Vagina (tissue), 2 donors: ENCODE measurements at regions not wholly inside any gene's neighbourhood (a gene's known extent, or its start where the extent isn't known, plus 50 kb on each side); places are given as distances from the start of the nearest gene placed in this dataset.

Experiments used
- DNase-seq, 2 donors: peaks; one replicate each; pipeline ENCODE4 v3.0.0-alpha.2; 2017; ENCODE audit errors: extremely low spot score in 2 of 2
- H3K27ac ChIP-seq: fragments of 200-600 bp; sonication (generic); one replicate; pipeline ENCODE4 v1.5.1; 2019
- H3K27me3 ChIP-seq: fragments of 200-600 bp; sonication (generic); one replicate; pipeline ENCODE4 v1.5.1; 2019
- H3K36me3 ChIP-seq, 2 donors: fragments of 200-600 bp; sonication (generic); one replicate each; pipeline ENCODE4 v1.5.1; 2017 to 2019
- H3K4me1 ChIP-seq: fragments of 200-600 bp; sonication (generic); one replicate; pipeline ENCODE4 v1.5.1; 2019
- H3K4me3 ChIP-seq, 2 donors: fragments of 200-600 bp; sonication (generic); 1 replicate in 1 of 2; 2 replicates in 1 of 2; pipeline ENCODE4 v1.5.1; 2016 to 2019
- H3K9me3 ChIP-seq: fragments of 200-600 bp; sonication (generic); one replicate; pipeline ENCODE4 v1.5.1; 2019
- POLR2A ChIP-seq, 2 donors: fragments of 450-650 bp; IDR thresholded peaks; one replicate each; pipeline ENCODE4 v1.6.1; 2017; ENCODE audit warnings: antibody characterized with exemption in 2 of 2, mild to moderate bottlenecking in 2 of 2, moderate library complexity in 2 of 2
- POLR2AphosphoS5 ChIP-seq, 2 donors: sonication (generic); formaldehyde crosslinking; IDR thresholded peaks; one replicate each; pipeline ENCODE4 v1.9.0; 2017; ENCODE audit warnings: antibody characterized with exemption in 2 of 2, mild to moderate bottlenecking in 2 of 2, low read depth in 1 of 2; ENCODE audit not compliant: insufficient read depth in 1 of 2
- intact Hi-C: fragments of 100-400 bp; cut with DNase I; formaldehyde crosslinking; loops from one replicate; pipeline ENCODE4 v1.15.1; 2023
- TF ChIP-seq, protein P1 (sequence below), 3 experiments: fragments of 450-650 bp in 2 of 3; fragments of 200-600 bp in 1 of 3; sonication (generic) in 1 of 3; IDR thresholded peaks; one replicate each; pipeline ENCODE4 v1.5.1; 2017 to 2019; ENCODE audit warnings: antibody characterized with exemption in 3 of 3, mild to moderate bottlenecking in 2 of 3, moderate library complexity in 2 of 3

- Histone ChIP-seq H3K4me1 (peaks cover 7% of the 10 kb centered on the region), H3K27ac (no peak overlapping the region), H3K36me3 (no peaks in the 10 kb centered on the region), H3K9me3 (no peaks in the 10 kb centered on the region), H3K4me3 (no peak overlapping the region), H3K27me3 (no peaks in the 10 kb centered on the region)
- peak in 1 of 2 donors; percentile 85 for DNase-seq
- intact Hi-C loops = no loop called here
- TF ChIP-seq POLR2AphosphoS5 (IDR thresholded peaks at IDR 0.05; ENCODE audit: insufficient read depth in 1 of 2, low read depth in 1 of 2) (peak; percentile 17 to 29), POLR2A (IDR thresholded peaks at IDR 0.05) (no peak)
Measured at GRCh38 chr1:116268211-116268610, 104.8 kb upstream of the ATP1A1 start.

DNA sequence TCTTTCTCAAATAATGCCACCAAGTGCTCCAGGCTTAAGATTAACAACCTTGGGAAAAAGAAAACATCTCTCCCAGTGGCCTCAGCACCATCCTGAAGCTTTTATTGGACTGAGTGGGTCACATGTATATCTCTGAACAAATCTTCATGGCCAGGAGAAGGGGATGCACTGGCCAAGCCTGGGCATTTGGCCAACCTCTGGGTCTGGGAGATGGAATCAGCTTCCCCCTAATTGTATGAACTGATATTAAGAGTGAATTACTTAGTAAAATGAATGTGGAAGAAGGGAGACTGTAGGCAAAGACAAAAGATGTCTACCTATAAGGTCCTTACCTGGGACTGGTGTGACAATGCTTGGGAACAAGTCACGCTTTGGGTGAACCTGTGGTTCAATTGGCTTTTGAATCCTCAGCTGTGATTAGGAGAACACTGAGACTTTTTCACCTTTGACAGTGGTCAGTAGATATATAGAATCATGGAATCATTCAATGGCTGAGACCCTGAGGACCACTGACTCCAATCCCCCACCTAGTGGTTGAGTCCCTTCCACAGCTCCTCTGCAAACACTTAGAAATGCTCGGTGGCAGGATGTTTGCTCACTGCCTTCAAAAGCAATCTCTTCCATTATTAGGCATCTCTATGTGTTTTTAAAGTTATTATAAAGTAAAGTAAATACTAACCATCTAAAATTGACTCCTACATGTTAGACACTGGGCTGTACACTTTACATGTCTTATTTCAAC is 102.6 kb upstream of the ATP1A1 start:
- TF ChIP-seq POLR2AphosphoS5 (IDR thresholded peaks at IDR 0.05; ENCODE audit: insufficient read depth in 1 of 2, low read depth in 1 of 2) (no peak), POLR2A (IDR thresholded peaks at IDR 0.05) (no peak)
- TF ChIP-seq, protein P1, sequence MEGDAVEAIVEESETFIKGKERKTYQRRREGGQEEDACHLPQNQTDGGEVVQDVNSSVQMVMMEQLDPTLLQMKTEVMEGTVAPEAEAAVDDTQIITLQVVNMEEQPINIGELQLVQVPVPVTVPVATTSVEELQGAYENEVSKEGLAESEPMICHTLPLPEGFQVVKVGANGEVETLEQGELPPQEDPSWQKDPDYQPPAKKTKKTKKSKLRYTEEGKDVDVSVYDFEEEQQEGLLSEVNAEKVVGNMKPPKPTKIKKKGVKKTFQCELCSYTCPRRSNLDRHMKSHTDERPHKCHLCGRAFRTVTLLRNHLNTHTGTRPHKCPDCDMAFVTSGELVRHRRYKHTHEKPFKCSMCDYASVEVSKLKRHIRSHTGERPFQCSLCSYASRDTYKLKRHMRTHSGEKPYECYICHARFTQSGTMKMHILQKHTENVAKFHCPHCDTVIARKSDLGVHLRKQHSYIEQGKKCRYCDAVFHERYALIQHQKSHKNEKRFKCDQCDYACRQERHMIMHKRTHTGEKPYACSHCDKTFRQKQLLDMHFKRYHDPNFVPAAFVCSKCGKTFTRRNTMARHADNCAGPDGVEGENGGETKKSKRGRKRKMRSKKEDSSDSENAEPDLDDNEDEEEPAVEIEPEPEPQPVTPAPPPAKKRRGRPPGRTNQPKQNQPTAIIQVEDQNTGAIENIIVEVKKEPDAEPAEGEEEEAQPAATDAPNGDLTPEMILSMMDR (IDR thresholded peaks at IDR 0.05) = no peak
- Histone ChIP-seq H3K27ac (no peak overlapping the region), H3K4me3 (no peak overlapping the region), H3K36me3 (no peaks in the 10 kb centered on the region), H3K27me3 (no peaks in the 10 kb centered on the region), H3K4me1 (peaks cover 7% of the 10 kb centered on the region), H3K9me3 (no peaks in the 10 kb centered on the region)
- no peak for DNase-seq
- intact Hi-C loops = no loop called here

- H3K4me3 ChIP-seq = no peak overlapping the region
- H3K27ac ChIP-seq = no peak overlapping the region
- TF ChIP-seq POLR2A (IDR thresholded peaks at IDR 0.05) = no peak
- TF ChIP-seq, protein P1 (IDR thresholded peaks at IDR 0.05) = no peak
- TF ChIP-seq POLR2AphosphoS5 (IDR thresholded peaks at IDR 0.05; ENCODE audit: insufficient read depth in 1 of 2, low read depth in 1 of 2) = no peak
- no peaks in the 10 kb centered on the region for H3K9me3 ChIP-seq
- H3K27me3 ChIP-seq = no peaks in the 10 kb centered on the region
- no peaks in the 10 kb centered on the region for H3K36me3 ChIP-seq
- no peak for DNase-seq
- peaks cover 7% of the 10 kb centered on the region for H3K4me1 ChIP-seq
- intact Hi-C loops = no loop called here
Measured at GRCh38 chr1:116273042-116273783, 99.8 kb upstream of the ATP1A1 start.

DNA sequence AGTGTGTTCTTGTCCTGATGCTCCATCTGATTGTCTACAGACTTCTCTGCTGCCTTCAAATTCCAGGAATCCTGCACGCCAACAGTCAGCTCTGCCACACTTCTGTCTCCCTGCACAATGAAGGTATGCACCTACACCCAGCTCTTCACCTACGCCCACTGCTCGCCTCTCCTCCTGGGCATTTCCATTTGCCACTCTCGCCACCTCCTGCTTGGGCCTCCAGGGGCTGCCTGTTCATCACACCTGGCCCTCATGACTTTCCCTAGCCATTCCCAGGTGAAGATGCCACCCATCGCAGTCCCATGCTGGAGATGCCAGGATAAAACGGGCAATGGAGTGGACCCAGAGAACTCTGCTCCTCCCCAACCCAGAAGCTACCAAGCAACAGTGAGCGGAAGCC is 96.5 kb upstream of the ATP1A1 start:
- TF ChIP-seq POLR2A (IDR thresholded peaks at IDR 0.05) = no peak
- TF ChIP-seq POLR2AphosphoS5 (IDR thresholded peaks at IDR 0.05; ENCODE audit: insufficient read depth in 1 of 2, low read depth in 1 of 2) = no peak
- TF ChIP-seq, protein P1 (IDR thresholded peaks at IDR 0.05) = no peak
- no peaks in the 10 kb centered on the region for H3K36me3 ChIP-seq
- H3K4me3 ChIP-seq = no peak overlapping the region
- no peak overlapping the region for H3K27ac ChIP-seq
- intact Hi-C loops = no loop called here
- DNase-seq = no peak
- no peaks in the 10 kb centered on the region for H3K27me3 ChIP-seq
- no peaks in the 10 kb centered on the region for H3K4me1 ChIP-seq
- H3K9me3 ChIP-seq = no peaks in the 10 kb centered on the region

DNA sequence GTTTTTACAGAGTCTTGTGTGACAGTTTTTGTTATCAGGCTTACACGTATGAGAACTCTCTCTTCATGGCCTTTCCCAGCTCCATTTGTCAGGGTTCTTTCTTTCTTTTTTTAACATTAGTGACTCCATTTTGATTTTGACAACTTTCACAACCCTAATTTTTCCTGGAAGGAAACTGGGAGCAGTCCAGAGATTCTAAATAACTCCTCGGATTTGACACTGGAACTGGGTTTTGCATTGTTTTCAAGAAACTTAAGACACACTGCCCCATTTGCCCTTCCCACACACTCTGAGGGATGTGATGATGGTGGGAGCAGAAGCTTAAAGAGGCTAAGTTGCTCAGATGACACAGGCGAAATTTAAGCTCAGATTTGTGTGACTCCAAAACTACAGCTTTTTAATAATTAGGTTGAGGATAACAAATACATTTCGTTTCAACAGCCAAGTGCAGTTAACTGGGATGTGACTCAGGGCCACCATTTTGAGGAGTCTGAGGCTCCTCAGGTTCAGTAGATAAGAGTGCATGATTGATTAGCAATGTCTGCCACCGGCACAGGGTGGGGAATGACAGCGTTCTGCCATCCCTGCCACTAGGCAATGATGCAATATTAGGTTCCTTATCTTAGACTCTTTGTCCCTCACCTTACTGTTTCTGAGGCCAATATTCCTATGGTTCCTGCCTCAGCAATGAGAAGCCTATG is 95.1 kb upstream of the ATP1A1 start:
- Histone ChIP-seq H3K4me1 (no peaks in the 10 kb centered on the region), H3K4me3 (no peak overlapping the region), H3K36me3 (no peaks in the 10 kb centered on the region), H3K27me3 (no peaks in the 10 kb centered on the region), H3K9me3 (no peaks in the 10 kb centered on the region), H3K27ac (no peak overlapping the region)
- intact Hi-C loops = no loop called here
- no peak for DNase-seq
- no peak for TF ChIP-seq POLR2AphosphoS5 (IDR thresholded peaks at IDR 0.05; ENCODE audit: insufficient read depth in 1 of 2, low read depth in 1 of 2)
- no peak for TF ChIP-seq POLR2A (IDR thresholded peaks at IDR 0.05)
- TF ChIP-seq, protein P1 (IDR thresholded peaks at IDR 0.05) = no peak
